ENCODE measurements at regions not wholly inside any gene's neighbourhood (a gene's known extent, or its start where the extent isn't known, plus 50 kb on each side); places are given as distances from the start of the nearest gene placed in this dataset.

DNA sequence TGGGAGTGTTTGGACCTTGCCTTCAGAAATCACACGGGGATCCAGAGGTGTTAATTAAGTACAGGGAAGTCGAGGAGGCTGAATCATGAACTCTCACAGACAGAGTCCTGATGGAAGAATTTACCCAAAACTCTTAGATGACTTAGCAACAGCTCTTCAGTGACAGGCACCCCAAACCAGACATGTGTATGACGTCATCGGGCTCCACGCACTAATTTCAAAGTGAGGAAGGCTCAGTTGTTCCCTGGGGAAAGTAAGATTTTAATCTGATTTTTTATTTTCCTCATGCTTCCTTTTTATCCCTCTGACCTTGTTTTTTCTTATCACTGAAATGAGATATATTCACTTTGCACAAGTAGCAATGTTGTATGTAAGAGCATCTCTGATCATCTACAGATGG, 1363.5 kb downstream of the AACS start:
- FAIRE-seq (no peak), DNase-seq (ENCODE audit: low read depth in 1 of 2, low spot score in 2 of 2) (no peak)
- no peak overlapping the region for H2BK12ac ChIP-seq (ENCODE audit: low read depth, low read length)
- 83% methylated on average over 5 of the region's 5 CpGs; no CpG with 5 or more reads in 1 of the 2 experiments for WGBS, 2 experiments (ENCODE audit: extremely low coverage in 1 of 2, insufficient coverage in 1 of 2, insufficient read length in 1 of 2, insufficient replicate concordance in 2 of 2, low coverage in 1 of 2, low lambda C conversion rate in 2 of 2, missing lambda C conversion rate in 1 of 2)
- no peak overlapping the region for H4K91ac ChIP-seq (replicated peaks; ENCODE audit: insufficient read length, low read length)
- no peaks in the 10 kb centered on the region for H3K9me3 ChIP-seq (ENCODE audit: insufficient read depth in 2 of 2, low read depth in 1 of 2, low read length in 1 of 2)
- ChIA-PET POLR2A (ENCODE audit: partially characterized antibody) (no interaction called here), CTCF (ENCODE audit: partially characterized antibody) (no interaction called here)
- H3K27ac ChIP-seq (ENCODE audit: low read depth, low read length) = no peak overlapping the region
- no peak overlapping the region for H3K23ac ChIP-seq (ENCODE audit: insufficient read length)
- no peaks in the 10 kb centered on the region for H3K23me2 ChIP-seq (ENCODE audit: low read depth, low read length)
- no peak overlapping the region for H3K18ac ChIP-seq (ENCODE audit: extremely low read depth, low read length)
- 0 out of 7 replicates have a peak, but pooled peaks cover 0 to 4% (median 0%) of the 10 kb centered on the region in 4 experiments for H3K4me1 ChIP-seq (replicated peaks in 1 of 4; ENCODE audit: control insufficient read depth in 3 of 4, insufficient read depth in 4 of 4, low read length in 3 of 4)
- H3K4ac ChIP-seq (replicated peaks; ENCODE audit: insufficient read length, low read depth, low read length) = no peak overlapping the region
- no peak overlapping the region for H3K56ac ChIP-seq (replicated peaks; ENCODE audit: insufficient read length, low read depth, low read length)
- no peak overlapping the region for H3K9ac ChIP-seq (replicated peaks in 1 of 4; ENCODE audit: extremely low read depth in 1 of 4, low read depth in 3 of 4, low read length in 3 of 4)
- no peak overlapping the region for H2BK20ac ChIP-seq (ENCODE audit: low read length)
- H3K4me3 ChIP-seq (ENCODE audit: extremely low read depth in 1 of 4, insufficient read depth in 2 of 4, low read depth in 3 of 4, low read length in 4 of 4) = no peak overlapping the region
- TF ChIP-seq E2F6 (IDR thresholded peaks at IDR 0.05) (no peak), GABPA (IDR thresholded peaks at IDR 0.05; ENCODE audit: borderline replicate concordance, insufficient read depth, low read length) (no peak), SIRT6 (IDR thresholded peaks at IDR 0.05; ENCODE audit: low read length) (no peak), ZNF274 (IDR thresholded peaks at IDR 0.05; ENCODE audit: borderline replicate concordance, extremely low read depth, low read length) (no peak), BRCA1 (IDR thresholded peaks at IDR 0.05; ENCODE audit: low read depth, low read length) (no peak), TAF7 (optimal IDR thresholded peaks at IDR 0.05; ENCODE audit: borderline replicate concordance, low read depth, low read length) (no peak)
- no peak overlapping the region for H2BK15ac ChIP-seq (ENCODE audit: low read length)
- no peak overlapping the region for H4K5ac ChIP-seq (ENCODE audit: insufficient read length, low read depth, low read length)
- H3K14ac ChIP-seq (ENCODE audit: insufficient read length) = no peak overlapping the region
- no peaks in the 10 kb centered on the region for H3K79me2 ChIP-seq (ENCODE audit: control insufficient read depth in 1 of 2, insufficient read depth in 2 of 2, low read length in 2 of 2)
- no peak overlapping the region for H2BK5ac ChIP-seq (ENCODE audit: low read depth, low read length)
- no peak overlapping the region for H3K4me2 ChIP-seq (ENCODE audit: insufficient read depth in 1 of 2, low read depth in 2 of 2, low read length in 2 of 2)
- no peaks in the 10 kb centered on the region for H3K79me1 ChIP-seq (ENCODE audit: low read depth, low read length)
- H2AFZ ChIP-seq (ENCODE audit: low read length) = no peak overlapping the region
- H3K36me3 ChIP-seq (ENCODE audit: control insufficient read depth in 2 of 4, insufficient read depth in 4 of 4, low read length in 3 of 4) = no peaks in the 10 kb centered on the region
- no peak overlapping the region for H2AK5ac ChIP-seq (ENCODE audit: low read depth, low read length)
- H3K27me3 ChIP-seq (replicated peaks in 1 of 4; ENCODE audit: control insufficient read depth in 3 of 4, extremely low read depth in 1 of 4, insufficient read depth in 3 of 4, low read length in 3 of 4) = no peaks in the 10 kb centered on the region
- H4K20me1 ChIP-seq (replicated peaks in 1 of 2; ENCODE audit: control insufficient read depth in 1 of 2, insufficient read depth in 2 of 2, low read length in 2 of 2) = no peaks in the 10 kb centered on the region
- H4K8ac ChIP-seq (ENCODE audit: extremely low read depth, insufficient read depth, low read length) = no peak overlapping the region
- H2BK120ac ChIP-seq (replicated peaks; ENCODE audit: low read depth, low read length) = no peak overlapping the region
